ENCODE measurements at regions not wholly inside any gene's neighbourhood (a gene's known extent, or its start where the extent isn't known, plus 50 kb on each side); places are given as distances from the start of the nearest gene placed in this dataset.

GRCh38 chr6:166720856-166721255 is 93.8 kb upstream of the RPS6KA2 start:
- 90 to 98% methylated on average over 5 of the region's 7 CpGs for WGBS, 2 experiments (ENCODE audit: insufficient coverage in 2 of 2)
- Histone ChIP-seq H3K36me3 (ENCODE audit: control insufficient read depth, insufficient read depth, low read length) (no peaks in the 10 kb centered on the region), H3K4me3 (ENCODE audit: extremely low read depth, insufficient read depth, low read length, poor library complexity, severe bottlenecking) (no peak overlapping the region), H3K4me1 (ENCODE audit: control insufficient read depth, insufficient read depth, low read length, poor library complexity, severe bottlenecking) (peaks cover under 1% of the 10 kb centered on the region), H3K27ac (ENCODE audit: low read depth, low read length, severe bottlenecking) (no peak overlapping the region), H3K9me3 (ENCODE audit: control insufficient read depth, low read length) (no peaks in the 10 kb centered on the region)

- H3K4me3 ChIP-seq (ENCODE audit: extremely low read depth, insufficient read depth, low read length, poor library complexity, severe bottlenecking) = no peak overlapping the region
- H3K36me3 ChIP-seq (ENCODE audit: control insufficient read depth, insufficient read depth, low read length) = no peaks in the 10 kb centered on the region
- WGBS, 2 experiments (ENCODE audit: insufficient coverage in 2 of 2) = 92 to 100% methylated on average over 3 to 4 of the region's 5 CpGs
- H3K4me1 ChIP-seq (ENCODE audit: control insufficient read depth, insufficient read depth, low read length, poor library complexity, severe bottlenecking) = no peaks in the 10 kb centered on the region
- H3K9me3 ChIP-seq (ENCODE audit: control insufficient read depth, low read length) = no peaks in the 10 kb centered on the region
- no peak overlapping the region for H3K27ac ChIP-seq (ENCODE audit: low read depth, low read length, severe bottlenecking)
Observed at GRCh38 chr6:166719019-166719418, 92.0 kb upstream of the RPS6KA2 start.

- Histone ChIP-seq H3K9me3 (ENCODE audit: control insufficient read depth, low read length) (no peaks in the 10 kb centered on the region), H3K27ac (ENCODE audit: low read depth, low read length, severe bottlenecking) (no peak overlapping the region), H3K4me3 (ENCODE audit: extremely low read depth, insufficient read depth, low read length, poor library complexity, severe bottlenecking) (no peak overlapping the region), H3K36me3 (ENCODE audit: control insufficient read depth, insufficient read depth, low read length) (no peaks in the 10 kb centered on the region), H3K4me1 (ENCODE audit: control insufficient read depth, insufficient read depth, low read length, poor library complexity, severe bottlenecking) (no peaks in the 10 kb centered on the region)
- 77 to 98% methylated on average over 5 to 6 of the region's 8 CpGs for WGBS, 2 experiments (ENCODE audit: insufficient coverage in 2 of 2)
Observed at GRCh38 chr6:166718516-166718915, 91.5 kb upstream of the RPS6KA2 start.

GRCh38 chr6:166716910-166717617 is 90.0 kb upstream of the RPS6KA2 start:
- Histone ChIP-seq H3K27ac (ENCODE audit: low read depth, low read length, severe bottlenecking) (no peak overlapping the region), H3K4me1 (ENCODE audit: control insufficient read depth, insufficient read depth, low read length, poor library complexity, severe bottlenecking) (no peaks in the 10 kb centered on the region), H3K36me3 (ENCODE audit: control insufficient read depth, insufficient read depth, low read length) (no peaks in the 10 kb centered on the region), H3K9me3 (ENCODE audit: control insufficient read depth, low read length) (no peaks in the 10 kb centered on the region), H3K4me3 (ENCODE audit: extremely low read depth, insufficient read depth, low read length, poor library complexity, severe bottlenecking) (no peak overlapping the region)
- 91 to 96% methylated on average over 10 to 13 of the region's 14 CpGs for WGBS, 2 experiments (ENCODE audit: insufficient coverage in 2 of 2)

- WGBS, 2 experiments (ENCODE audit: insufficient coverage in 2 of 2) = 85 to 89% methylated on average over 5 to 6 of the region's 8 CpGs
- Histone ChIP-seq H3K36me3 (ENCODE audit: control insufficient read depth, insufficient read depth, low read length) (no peaks in the 10 kb centered on the region), H3K4me1 (ENCODE audit: control insufficient read depth, insufficient read depth, low read length, poor library complexity, severe bottlenecking) (no peaks in the 10 kb centered on the region), H3K27ac (ENCODE audit: low read depth, low read length, severe bottlenecking) (no peak overlapping the region), H3K4me3 (ENCODE audit: extremely low read depth, insufficient read depth, low read length, poor library complexity, severe bottlenecking) (no peak overlapping the region), H3K9me3 (ENCODE audit: control insufficient read depth, low read length) (peaks cover 2% of the 10 kb centered on the region)
Observed at GRCh38 chr6:166715992-166716391, 88.9 kb upstream of the RPS6KA2 start.

- 90 to 91% methylated on average over 7 of the region's 7 CpGs for WGBS, 2 experiments (ENCODE audit: insufficient coverage in 2 of 2)
- H3K9me3 ChIP-seq (ENCODE audit: control insufficient read depth, low read length) = peaks cover 7% of the 10 kb centered on the region
- H3K36me3 ChIP-seq (ENCODE audit: control insufficient read depth, insufficient read depth, low read length) = no peaks in the 10 kb centered on the region
- H3K4me1 ChIP-seq (ENCODE audit: control insufficient read depth, insufficient read depth, low read length, poor library complexity, severe bottlenecking) = no peaks in the 10 kb centered on the region
- H3K4me3 ChIP-seq (ENCODE audit: extremely low read depth, insufficient read depth, low read length, poor library complexity, severe bottlenecking) = no peak overlapping the region
- H3K27ac ChIP-seq (ENCODE audit: low read depth, low read length, severe bottlenecking) = no peak overlapping the region
Observed at GRCh38 chr6:166715065-166715464, 88.0 kb upstream of the RPS6KA2 start.

- H3K4me1 ChIP-seq (ENCODE audit: control insufficient read depth, insufficient read depth, low read length, poor library complexity, severe bottlenecking) = peaks cover 2% of the 10 kb centered on the region
- H3K9me3 ChIP-seq (ENCODE audit: control insufficient read depth, low read length) = peaks cover 7% of the 10 kb centered on the region
- no peak overlapping the region for H3K4me3 ChIP-seq (ENCODE audit: extremely low read depth, insufficient read depth, low read length, poor library complexity, severe bottlenecking)
- no peak overlapping the region for H3K27ac ChIP-seq (ENCODE audit: low read depth, low read length, severe bottlenecking)
- WGBS, 2 experiments (ENCODE audit: insufficient coverage in 2 of 2) = 93 to 96% methylated on average over 5 to 8 of the region's 10 CpGs
- H3K36me3 ChIP-seq (ENCODE audit: control insufficient read depth, insufficient read depth, low read length) = no peaks in the 10 kb centered on the region
Observed at GRCh38 chr6:166714581-166714980, 87.5 kb upstream of the RPS6KA2 start.

GRCh38 chr6:166714187-166714510 is 87.1 kb upstream of the RPS6KA2 start:
- no peaks in the 10 kb centered on the region for H3K36me3 ChIP-seq (ENCODE audit: control insufficient read depth, insufficient read depth, low read length)
- no peak overlapping the region for H3K27ac ChIP-seq (ENCODE audit: low read depth, low read length, severe bottlenecking)
- peaks cover 4% of the 10 kb centered on the region for H3K4me1 ChIP-seq (ENCODE audit: control insufficient read depth, insufficient read depth, low read length, poor library complexity, severe bottlenecking)
- H3K4me3 ChIP-seq (ENCODE audit: extremely low read depth, insufficient read depth, low read length, poor library complexity, severe bottlenecking) = no peak overlapping the region
- 97 to 100% methylated on average over 2 of the region's 2 CpGs for WGBS, 2 experiments (ENCODE audit: insufficient coverage in 2 of 2)
- H3K9me3 ChIP-seq (ENCODE audit: control insufficient read depth, low read length) = peaks cover 7% of the 10 kb centered on the region

GRCh38 chr6:166713434-166714186 is 86.6 kb upstream of the RPS6KA2 start:
- Histone ChIP-seq H3K4me3 (ENCODE audit: extremely low read depth, insufficient read depth, low read length, poor library complexity, severe bottlenecking) (no peak overlapping the region), H3K36me3 (ENCODE audit: control insufficient read depth, insufficient read depth, low read length) (no peaks in the 10 kb centered on the region), H3K27ac (ENCODE audit: low read depth, low read length, severe bottlenecking) (no peak overlapping the region), H3K4me1 (ENCODE audit: control insufficient read depth, insufficient read depth, low read length, poor library complexity, severe bottlenecking) (peaks cover 4% of the 10 kb centered on the region), H3K9me3 (ENCODE audit: control insufficient read depth, low read length) (peaks cover 7% of the 10 kb centered on the region)
- WGBS, 2 experiments (ENCODE audit: insufficient coverage in 2 of 2) = 87 to 88% methylated on average over 11 to 15 of the region's 16 CpGs

- Histone ChIP-seq H3K9me3 (ENCODE audit: control insufficient read depth, low read length) (peaks cover 7% of the 10 kb centered on the region), H3K36me3 (ENCODE audit: control insufficient read depth, insufficient read depth, low read length) (no peaks in the 10 kb centered on the region)
- 90% methylated on average over 17 to 19 of the region's 21 CpGs for WGBS, 2 experiments (ENCODE audit: insufficient coverage in 2 of 2)
Observed at GRCh38 chr6:166712286-166713228, 85.5 kb upstream of the RPS6KA2 start.

More at GRCh38 chr6:166712286-166713228, 85.5 kb upstream of the RPS6KA2 start:
- Histone ChIP-seq H3K4me3 (ENCODE audit: extremely low read depth, insufficient read depth, low read length, poor library complexity, severe bottlenecking) (no peak overlapping the region), H3K27ac (ENCODE audit: low read depth, low read length, severe bottlenecking) (no peak overlapping the region), H3K4me1 (ENCODE audit: control insufficient read depth, insufficient read depth, low read length, poor library complexity, severe bottlenecking) (peaks cover 4% of the 10 kb centered on the region)
